DMS153 treated with DMSO at 0.1 percent for 48 hours (cell line): ENCODE measurements at regions not wholly inside any gene's neighbourhood (a gene's known extent, or its start where the extent isn't known, plus 50 kb on each side); places are given as distances from the start of the nearest gene placed in this dataset.

Experiments used
- DNase-seq: peaks from one replicate; lab custom pipeline; 2025; ENCODE audit not compliant: unreplicated experiment; lab: John Stamatoyannopoulos, UW

DNA sequence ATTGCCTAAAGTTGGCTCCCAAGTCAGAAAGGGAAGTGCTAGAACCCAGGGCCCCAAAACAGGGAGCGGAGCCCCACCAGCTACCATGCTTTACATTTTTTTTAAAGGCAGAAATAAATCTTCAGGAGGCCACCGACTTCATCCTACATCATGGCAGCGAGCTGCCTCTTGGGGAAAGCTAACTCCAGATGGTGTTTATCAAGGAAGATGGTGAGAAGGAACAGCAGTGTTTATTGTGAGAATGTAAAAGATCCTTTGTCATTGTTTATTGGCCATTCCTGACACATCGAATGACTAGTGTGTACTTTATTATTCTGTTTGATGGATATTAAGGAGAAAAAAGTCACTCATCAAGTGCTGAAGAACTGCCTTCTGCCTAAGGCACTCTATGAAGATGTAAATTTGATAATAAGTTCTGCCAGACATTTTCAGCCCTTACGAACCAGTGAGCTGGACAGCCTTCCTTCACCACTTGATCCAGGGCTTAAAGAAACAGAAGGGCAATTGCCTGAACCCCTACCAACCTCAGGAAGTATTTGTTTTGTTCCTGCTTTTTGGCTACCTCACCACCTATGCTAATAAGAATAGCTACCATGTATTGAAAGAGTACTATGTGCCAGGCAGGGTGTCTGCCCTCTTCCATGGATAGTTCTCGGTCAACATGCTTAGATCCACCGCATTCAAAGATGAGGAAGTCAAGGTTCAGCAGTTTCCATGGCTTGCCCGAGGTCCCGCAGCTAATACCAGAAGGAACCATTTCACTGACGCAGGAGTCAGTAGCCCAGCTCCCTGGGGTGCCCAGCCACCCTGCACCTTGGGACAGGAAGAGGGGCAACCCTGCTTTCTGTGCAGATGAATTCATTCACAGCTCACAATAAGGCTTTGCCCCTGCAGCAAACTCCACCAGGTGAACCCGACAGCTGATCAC, 194.7 kb upstream of the RREB1 start:
- DNase-seq = no peak

GRCh38 chr6:6915219-6915618, 192.5 kb upstream of the RREB1 start:
- no peak for DNase-seq

DNA sequence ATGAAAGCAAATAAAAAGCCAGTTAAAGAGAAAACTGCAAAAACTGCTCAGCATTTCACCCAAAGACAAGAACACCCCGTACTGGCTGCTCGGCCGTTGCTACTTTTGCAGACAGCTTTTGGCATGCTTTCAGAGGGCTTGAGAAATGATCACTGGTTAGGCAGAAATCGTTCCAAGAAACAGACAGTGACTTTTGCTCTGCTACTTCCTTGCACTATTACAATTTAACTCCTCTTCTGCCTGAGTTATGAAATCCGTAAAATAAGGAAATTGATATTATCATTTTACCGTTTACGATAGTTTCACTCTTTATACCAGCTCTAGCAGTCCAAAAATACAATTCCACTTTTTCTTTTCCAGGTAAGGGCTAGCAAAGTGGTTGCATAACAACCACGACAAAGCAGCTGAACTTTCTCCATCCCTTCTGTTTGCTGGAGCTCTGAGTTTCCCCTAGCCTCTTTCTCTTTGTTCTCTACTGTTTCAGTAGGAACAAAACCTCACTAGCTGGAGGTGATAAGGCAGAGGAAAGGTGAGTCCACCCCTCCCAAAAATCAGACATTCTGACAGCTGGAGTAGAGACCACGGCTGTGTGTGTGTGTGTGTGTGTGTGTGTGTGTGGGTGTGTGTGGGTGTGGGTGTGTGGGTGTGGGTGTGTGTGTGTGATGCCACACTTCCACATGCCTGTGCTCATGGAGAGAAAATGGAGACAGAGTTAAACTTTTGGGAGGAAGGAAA, 191.8 kb upstream of the RREB1 start:
- DNase-seq = no peak

DNA sequence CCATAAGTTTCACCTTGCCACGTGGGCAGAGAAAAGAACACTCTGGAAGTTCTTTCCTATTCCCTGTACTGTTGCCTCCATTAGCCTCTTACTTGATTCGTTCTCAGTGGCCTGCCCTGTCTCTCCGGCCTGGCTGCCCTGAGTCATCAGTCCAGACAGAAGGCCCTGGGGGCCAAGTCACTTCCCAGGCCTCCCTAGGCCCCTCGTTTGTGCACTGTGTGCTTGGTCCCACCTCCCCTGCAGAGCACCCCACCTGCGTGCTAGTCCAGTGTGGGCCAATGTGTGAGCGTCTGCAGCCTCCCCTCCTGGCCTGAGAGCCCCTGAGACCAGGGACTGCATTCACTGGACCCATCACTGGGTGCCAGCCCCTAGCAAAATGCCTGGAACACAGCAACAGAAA, 191.2 kb upstream of the RREB1 start:
- DNase-seq = no peak

GRCh38 chr6:6918216-6918983, 189.4 kb upstream of the RREB1 start:
- no peak for DNase-seq

DNA sequence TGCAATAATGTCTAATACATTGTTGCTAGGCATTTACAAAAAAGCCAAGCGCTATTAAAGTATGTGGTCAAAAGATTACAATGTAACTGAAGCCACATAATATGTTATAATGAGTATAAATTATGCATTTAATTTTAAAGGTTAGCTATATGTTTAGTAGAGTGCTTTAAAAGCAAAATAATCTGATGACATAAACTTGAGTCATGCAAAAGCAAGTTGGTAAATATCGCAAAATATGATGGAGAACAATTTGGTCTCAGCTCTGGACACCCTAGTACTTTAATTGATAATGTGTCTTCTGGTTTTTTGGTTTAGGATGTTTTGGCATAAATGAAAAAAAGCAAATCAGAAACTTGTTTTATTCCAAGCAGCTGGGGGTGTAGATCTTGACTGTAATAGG, 188.6 kb upstream of the RREB1 start:
- DNase-seq = no peak

GRCh38 chr6:6920114-6920986, 187.4 kb upstream of the RREB1 start:
- DNase-seq = no peak

GRCh38 chr6:6920987-6921313, 186.8 kb upstream of the RREB1 start:
- no peak for DNase-seq

- no peak for DNase-seq
These were observed 185.6 kb upstream of the RREB1 start for GRCh38 chr6:6922166-6922565.

DNA sequence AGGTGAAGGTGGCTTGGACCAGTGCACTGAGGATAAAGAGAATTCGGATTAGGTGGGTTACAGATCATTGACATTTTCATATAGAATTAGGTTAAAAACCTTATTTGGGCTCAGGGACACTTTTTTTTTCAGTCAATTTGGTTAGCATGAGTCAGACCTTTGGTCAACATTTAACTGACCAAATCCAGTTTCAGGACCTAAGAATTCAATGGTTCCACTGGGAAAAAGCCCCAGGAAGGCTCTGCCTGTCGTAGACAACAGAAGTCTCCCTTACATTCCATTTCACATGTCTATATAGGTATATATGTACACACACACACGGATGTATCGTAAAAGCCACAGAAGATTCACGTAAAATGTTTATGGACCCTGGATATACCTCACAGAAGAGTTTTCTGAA, 184.2 kb upstream of the RREB1 start:
- DNase-seq = no peak

DNA sequence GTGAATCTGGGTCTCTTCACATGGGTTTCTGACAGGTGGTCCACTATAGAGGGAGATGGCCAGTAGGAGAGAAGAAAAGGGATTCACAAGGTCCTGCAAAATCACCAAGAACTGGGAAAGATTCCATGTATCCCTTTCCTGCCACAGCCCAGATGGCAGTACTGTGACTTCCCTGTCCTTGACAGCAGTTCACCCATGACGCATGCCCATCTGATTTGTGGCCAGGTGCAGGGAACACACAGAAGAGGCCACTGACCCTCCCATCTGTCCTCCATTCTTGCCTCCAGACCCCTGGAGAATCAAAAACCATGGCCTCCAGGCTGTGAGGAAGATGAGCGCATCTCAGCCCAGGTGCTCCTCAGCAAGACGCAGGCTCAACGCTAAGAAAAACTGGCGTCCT, 183.1 kb upstream of the RREB1 start:
- DNase-seq = no peak

- DNase-seq = no peak
These were observed 182.2 kb upstream of the RREB1 start for GRCh38 chr6:6925391-6926164.

DNA sequence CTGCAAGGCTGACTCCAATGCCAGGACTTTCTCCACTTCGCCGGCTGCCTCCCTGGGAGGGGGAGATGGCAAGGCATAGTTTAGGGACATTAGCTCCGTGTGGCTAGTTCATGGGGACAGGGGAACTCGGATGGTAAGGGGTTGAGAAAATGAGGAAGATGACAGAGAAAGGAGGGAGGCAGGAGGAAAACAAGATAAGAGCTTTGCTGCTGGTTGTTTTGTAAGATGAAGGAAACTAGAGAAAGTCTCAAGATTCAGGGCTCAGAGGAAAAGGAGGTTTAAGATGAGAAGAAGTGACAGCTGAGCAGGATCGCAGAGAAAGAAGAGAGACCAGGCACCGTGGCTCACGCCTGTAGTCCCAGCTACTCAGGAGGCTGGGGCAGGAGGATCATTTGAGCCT, 180.9 kb upstream of the RREB1 start:
- no peak for DNase-seq

GRCh38 chr6:6927521-6928361, 180.0 kb upstream of the RREB1 start:
- no peak for DNase-seq

DNA sequence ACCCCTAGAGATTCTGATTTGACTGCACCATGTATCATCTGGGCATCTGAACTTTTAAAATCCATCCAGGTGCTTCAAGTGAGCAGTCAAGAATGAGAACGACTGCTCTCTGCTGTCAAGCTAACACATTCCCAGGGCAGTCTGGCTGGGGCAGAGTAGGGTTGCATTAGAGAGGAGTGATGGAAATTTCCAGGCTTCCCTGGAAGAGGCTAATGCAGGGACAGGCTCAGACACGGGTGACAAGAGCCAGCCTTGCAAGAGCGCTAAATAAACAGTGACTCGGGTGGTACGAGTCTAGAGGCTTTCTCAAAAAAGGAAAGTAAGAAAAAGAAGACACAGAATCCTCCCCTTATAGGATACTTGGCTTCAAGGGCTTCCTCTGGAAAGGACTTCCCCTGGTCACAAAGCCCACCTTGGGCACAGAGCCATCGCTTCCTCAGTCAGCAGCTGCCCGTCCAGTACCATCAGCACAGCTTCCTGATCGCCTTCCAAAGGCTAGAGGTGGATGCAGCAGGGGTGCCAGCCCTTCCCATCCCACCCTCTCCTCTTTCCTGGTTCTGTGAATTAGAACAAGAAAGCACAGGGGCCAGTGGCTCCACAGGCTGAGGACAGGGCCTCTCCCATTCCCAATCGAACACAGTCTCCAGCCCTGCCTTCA, 177.4 kb upstream of the RREB1 start:
- DNase-seq = no peak

GRCh38 chr6:6931071-6932025, 176.4 kb upstream of the RREB1 start:
- DNase-seq = peak; percentile 20

GRCh38 chr6:6932341-6932740, 175.4 kb upstream of the RREB1 start:
- no peak for DNase-seq
